ENCODE measurements at regions not wholly inside any gene's neighbourhood (a gene's known extent, or its start where the extent isn't known, plus 50 kb on each side); places are given as distances from the start of the nearest gene placed in this dataset.

DNA sequence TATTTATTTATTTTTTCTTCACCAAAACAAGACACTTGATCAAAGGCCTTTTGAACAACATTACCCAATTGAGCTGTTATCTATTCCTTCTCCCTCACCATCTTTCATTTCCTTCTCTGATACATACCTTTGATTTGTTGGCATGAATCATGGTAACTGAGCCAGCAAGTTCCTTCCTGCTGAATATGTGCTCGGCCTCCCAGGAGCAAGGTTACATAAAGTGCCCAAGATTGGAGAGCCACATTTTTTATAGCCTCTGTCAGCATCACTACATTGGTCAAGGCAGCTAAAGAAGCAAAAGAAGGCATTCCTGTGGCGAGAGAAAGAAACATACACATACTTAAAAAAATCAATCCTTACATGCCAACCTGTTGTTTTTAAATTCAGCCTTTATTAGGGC, 369.6 kb downstream of the CYLC2 start:
- no peak overlapping the region for H3K4me3 ChIP-seq (ENCODE audit: low read depth, low read length)
- DNase-seq (ENCODE audit: low read depth), result no peak
- TF ChIP-seq, protein P1, sequence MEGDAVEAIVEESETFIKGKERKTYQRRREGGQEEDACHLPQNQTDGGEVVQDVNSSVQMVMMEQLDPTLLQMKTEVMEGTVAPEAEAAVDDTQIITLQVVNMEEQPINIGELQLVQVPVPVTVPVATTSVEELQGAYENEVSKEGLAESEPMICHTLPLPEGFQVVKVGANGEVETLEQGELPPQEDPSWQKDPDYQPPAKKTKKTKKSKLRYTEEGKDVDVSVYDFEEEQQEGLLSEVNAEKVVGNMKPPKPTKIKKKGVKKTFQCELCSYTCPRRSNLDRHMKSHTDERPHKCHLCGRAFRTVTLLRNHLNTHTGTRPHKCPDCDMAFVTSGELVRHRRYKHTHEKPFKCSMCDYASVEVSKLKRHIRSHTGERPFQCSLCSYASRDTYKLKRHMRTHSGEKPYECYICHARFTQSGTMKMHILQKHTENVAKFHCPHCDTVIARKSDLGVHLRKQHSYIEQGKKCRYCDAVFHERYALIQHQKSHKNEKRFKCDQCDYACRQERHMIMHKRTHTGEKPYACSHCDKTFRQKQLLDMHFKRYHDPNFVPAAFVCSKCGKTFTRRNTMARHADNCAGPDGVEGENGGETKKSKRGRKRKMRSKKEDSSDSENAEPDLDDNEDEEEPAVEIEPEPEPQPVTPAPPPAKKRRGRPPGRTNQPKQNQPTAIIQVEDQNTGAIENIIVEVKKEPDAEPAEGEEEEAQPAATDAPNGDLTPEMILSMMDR (IDR thresholded peaks at IDR 0.05; ENCODE audit: insufficient read depth, low read depth, low read length, missing control alignments), result no peak

DNA sequence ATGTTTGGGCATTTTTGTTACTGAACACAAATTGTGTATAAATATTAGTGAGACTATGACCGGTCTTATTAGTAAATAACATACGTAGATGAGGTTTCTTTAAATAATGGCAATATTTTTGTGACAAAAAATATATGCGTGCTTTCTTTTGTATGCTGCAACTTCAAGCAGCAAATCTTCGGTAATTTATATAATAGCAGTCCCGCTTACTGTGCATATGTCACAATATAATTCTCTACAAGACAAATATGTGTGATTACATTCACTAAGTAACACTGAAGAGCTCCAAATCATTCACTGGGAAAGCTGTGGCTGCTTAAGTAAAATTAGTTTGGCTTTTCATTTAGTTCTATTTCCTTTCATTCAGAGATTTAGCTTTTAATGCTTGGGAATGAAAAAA, 376.0 kb downstream of the CYLC2 start:
- H3K4me3 ChIP-seq (ENCODE audit: low read depth, low read length), result no peak overlapping the region
- DNase-seq (ENCODE audit: low read depth), result no peak
- TF ChIP-seq, protein P1 (IDR thresholded peaks at IDR 0.05; ENCODE audit: insufficient read depth, low read depth, low read length, missing control alignments), result no peak

DNA sequence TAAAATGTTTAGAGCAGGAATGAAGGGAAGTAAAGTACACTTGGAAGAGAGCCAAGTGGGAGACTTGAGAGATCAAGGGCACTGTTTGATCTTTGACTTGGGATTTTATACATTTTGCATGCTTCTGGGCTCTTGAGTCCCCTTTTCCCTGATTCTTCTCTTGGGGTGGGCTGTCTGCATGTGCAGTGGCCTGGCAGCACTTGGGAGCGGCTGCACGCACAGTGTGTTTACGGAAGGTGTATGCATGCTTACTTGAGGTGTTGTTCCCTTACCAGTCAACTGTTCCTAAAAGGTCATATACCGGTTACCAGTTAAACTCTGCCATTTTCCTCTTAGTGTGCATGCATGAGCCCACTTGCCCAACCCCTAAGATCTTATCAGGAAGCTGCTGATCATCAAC, 377.7 kb downstream of the CYLC2 start:
- TF ChIP-seq, protein P1 (IDR thresholded peaks at IDR 0.05; ENCODE audit: insufficient read depth, low read depth, low read length, missing control alignments), result no peak
- DNase-seq (ENCODE audit: low read depth), result no peak
- no peak overlapping the region for H3K4me3 ChIP-seq (ENCODE audit: low read depth, low read length)

DNA sequence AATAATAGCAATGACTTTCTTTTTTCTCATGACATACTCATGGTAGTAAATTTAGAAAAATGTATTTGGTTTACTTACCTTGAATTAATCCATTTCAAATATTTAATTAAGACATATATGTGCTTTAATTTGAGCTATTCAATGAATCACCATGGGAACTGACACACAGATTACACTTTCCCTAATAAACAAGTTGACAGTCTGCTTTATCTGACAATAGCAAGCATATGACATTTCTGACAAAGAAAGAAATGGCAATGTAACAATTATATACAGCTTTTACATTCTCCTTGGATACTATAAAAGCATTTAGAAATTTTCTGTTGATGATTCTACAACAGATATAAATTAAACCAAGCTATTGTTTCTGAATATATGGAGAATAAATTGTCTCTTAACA, 382.5 kb downstream of the CYLC2 start:
- no peak overlapping the region for H3K4me3 ChIP-seq (ENCODE audit: low read depth, low read length)
- TF ChIP-seq, protein P1 (IDR thresholded peaks at IDR 0.05; ENCODE audit: insufficient read depth, low read depth, low read length, missing control alignments), result no peak
- DNase-seq (ENCODE audit: low read depth), result no peak

- no peak overlapping the region for H3K4me3 ChIP-seq (ENCODE audit: low read depth, low read length)
- DNase-seq (ENCODE audit: low read depth), result peak; percentile 65
- TF ChIP-seq, protein P1 (IDR thresholded peaks at IDR 0.05; ENCODE audit: insufficient read depth, low read depth, low read length, missing control alignments), result peak; percentile 73
Observed at GRCh38 chr9:103397868-103398600, 402.9 kb downstream of the CYLC2 start.

GRCh38 chr9:103399535-103399934, 404.4 kb downstream of the CYLC2 start:
- no peak for DNase-seq (ENCODE audit: low read depth)
- TF ChIP-seq, protein P1 (IDR thresholded peaks at IDR 0.05; ENCODE audit: insufficient read depth, low read depth, low read length, missing control alignments), result no peak
- H3K4me3 ChIP-seq (ENCODE audit: low read depth, low read length), result no peak overlapping the region

DNA sequence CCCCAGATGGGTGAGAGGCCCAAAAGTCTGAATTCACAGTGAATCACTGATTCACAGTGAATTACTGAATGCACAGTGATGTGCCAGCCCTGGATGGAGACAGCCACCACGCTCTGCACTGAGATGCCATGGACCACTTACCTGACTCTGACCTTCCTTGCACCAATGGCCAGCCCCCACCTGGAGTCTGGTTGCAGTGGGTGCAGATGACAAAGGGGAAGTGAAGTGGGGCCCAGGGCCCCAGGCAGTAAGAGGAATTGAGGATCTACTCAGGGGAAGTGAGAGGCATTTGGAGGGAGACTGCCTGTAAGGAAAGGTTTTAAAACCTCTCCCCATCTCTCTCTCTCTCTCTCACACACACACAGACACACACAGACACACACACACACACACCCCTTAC, 412.1 kb downstream of the CYLC2 start:
- H3K4me3 ChIP-seq (ENCODE audit: low read depth, low read length), result no peak overlapping the region
- DNase-seq (ENCODE audit: low read depth), result no peak
- TF ChIP-seq, protein P1 (IDR thresholded peaks at IDR 0.05; ENCODE audit: insufficient read depth, low read depth, low read length, missing control alignments), result no peak

Measured in GM12865 (cell line).